RWPE1 (cell line): ENCODE measurements at regions not wholly inside any gene's neighbourhood (a gene's known extent, or its start where the extent isn't known, plus 50 kb on each side); places are given as distances from the start of the nearest gene placed in this dataset.
A peak's percentile ranks its signal among the peaks of the same experiment; 100 is the strongest.
"Not testable (repeated sequence)": the region's sequence is repeated elsewhere in the genome, so short reads cannot be mapped to it uniquely, and the experiment has no call there.

Experiments used
- CTCF ChIA-PET: fragments of 350-600 bp; sonication (Branson Sonifier 250); formaldehyde crosslinking; extraction: SDS; loops from one replicate; lab custom pipeline; 2021; lab: Yijun Ruan, JAX
- POLR2A ChIA-PET: fragments of 400-600 bp; formaldehyde crosslinking; extraction: SDS; loops from one replicate; lab custom pipeline; 2020; ENCODE audit warnings: antibody characterized with exemption; ENCODE audit not compliant: low non-redundant PET; lab: Yijun Ruan, JAX
- DNase-seq: peaks from one replicate; pipeline ENCODE4 v3.0.0; 2012; ENCODE audit warnings: low spot score
- H3K27ac ChIP-seq: fragments of 450-650 bp; 2 replicates; pipeline ENCODE4 v1.5.1; 2017
- CTCF ChIP-seq: fragments of 450-650 bp; conservative IDR thresholded peaks from 2 replicates; pipeline ENCODE4 v1.5.1; 2017; ENCODE audit warnings: low read depth, mild to moderate bottlenecking

- TF ChIP-seq CTCF = peak; percentile 15; the same call in 1 of the 2 replicates
- no peak overlapping the region for H3K27ac ChIP-seq
- CTCF ChIA-PET = no interaction called here
- no peak for DNase-seq
- POLR2A ChIA-PET = no interaction called here
Measured at GRCh38 chr18:14978962-14979535, 231.1 kb downstream of the ANKRD30B start.

DNA sequence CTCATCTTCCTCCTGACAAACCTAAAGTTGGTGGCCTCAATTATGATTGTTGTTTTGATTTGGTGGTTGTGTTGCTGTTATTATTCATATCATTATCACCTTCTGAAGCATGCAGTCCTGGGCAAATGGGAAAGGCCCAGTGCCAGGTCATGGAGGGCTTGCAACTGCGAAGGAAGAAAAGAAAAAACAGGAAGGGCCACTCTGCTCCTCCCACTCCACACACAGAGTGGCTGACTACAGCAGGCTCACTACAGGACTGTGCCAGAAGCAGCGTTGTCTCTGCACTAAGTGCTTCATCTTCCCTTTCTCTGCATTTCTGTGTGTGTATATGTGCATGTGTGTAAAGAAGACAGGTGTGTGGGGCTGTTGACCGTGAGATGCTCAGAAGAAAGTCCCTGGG, 231.9 kb downstream of the ANKRD30B start:
- DNase-seq = no peak
- no peak overlapping the region for H3K27ac ChIP-seq
- ChIA-PET CTCF (no interaction called here), POLR2A (no interaction called here)
- no peak for TF ChIP-seq CTCF

DNA sequence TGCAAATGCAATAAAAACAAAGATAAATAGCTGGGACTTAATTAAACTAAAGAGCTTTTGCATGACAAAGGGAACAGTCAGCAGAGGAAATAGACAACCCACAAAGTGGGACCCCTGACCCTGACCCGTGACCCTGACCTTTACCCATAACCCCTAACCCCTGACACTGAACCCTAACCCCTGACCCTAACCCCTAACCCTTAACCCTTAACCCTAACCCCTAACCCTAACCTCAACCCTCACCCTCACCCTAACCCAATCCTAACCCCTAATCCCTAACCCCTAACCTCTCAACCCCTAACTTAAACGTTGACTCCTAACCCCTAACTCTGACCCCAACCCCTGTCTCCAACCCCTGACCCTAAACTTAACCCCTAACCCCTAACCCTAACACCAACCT, 236.6 kb downstream of the ANKRD30B start:
- POLR2A ChIA-PET, DNase-seq, H3K27ac ChIP-seq, CTCF ChIA-PET: not testable (repeated sequence)

DNA sequence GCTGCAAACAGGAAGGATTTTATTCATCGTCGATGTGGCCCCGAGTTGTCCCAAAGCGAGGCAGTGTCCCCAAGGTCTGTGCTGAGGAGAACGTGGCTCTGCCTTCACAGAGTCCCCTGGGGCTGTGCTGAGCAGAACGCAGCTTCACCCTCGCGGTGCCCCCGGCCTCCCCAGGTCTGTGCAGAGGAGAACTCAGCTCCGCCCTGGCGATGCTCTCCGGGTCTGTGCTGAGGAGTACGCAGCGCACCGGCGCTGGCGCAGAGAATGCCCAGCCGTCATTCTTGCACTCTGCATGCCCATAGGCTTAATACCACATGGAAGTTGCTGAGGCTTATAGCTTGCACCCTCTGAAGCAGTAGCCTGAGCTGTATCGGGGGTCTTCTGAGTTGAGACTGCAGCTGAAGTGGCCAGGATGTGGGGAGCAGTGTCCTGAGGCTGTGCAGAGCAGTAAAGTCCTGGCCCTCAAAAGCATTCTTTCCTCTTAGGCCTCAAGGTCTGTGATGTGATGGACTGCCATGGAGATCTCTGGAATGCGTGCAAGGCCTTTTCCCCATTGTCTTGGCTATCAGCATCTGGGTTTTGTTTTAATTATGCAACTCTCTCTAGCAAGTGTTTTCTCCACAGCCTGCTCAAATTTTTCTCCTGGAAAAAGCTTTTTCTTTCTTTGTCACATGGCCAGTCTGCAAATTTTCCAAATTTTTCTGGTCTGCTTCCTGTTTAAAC, 237.5 kb downstream of the ANKRD30B start:
- DNase-seq, CTCF ChIA-PET, H3K27ac ChIP-seq, POLR2A ChIA-PET: not testable (repeated sequence)

DNA sequence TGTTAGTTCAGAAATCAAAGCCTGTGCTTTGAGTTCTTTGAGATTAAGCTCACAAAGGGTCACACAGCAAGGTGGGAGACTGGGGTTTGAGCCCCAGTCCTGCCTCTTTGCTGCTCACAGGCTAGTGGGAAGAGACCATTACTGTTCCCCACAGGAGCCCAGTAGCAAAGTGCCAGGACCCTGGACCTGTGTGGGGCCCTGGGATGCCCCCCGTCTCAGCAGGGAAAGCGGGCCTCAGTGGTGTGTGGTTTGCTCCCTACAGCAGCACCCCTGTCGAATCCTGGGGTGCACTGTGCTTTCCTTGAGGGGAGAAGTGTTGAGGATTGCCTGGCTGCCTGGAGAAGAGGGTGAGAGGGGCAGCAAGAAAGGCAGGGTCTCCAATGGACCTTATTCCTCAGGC, 239.4 kb downstream of the ANKRD30B start:
- CTCF ChIA-PET, POLR2A ChIA-PET: not testable (repeated sequence)

GRCh38 chr18:14987960-14988710, 240.2 kb downstream of the ANKRD30B start:
- H3K27ac ChIP-seq, POLR2A ChIA-PET, CTCF ChIA-PET, DNase-seq: not testable (repeated sequence)

More for the DNA sequence above, 239.4 kb downstream of the ANKRD30B start:
- not testable (repeated sequence) for H3K27ac ChIP-seq, DNase-seq

GRCh38 chr18:14989569-14989968, 241.6 kb downstream of the ANKRD30B start:
- H3K27ac ChIP-seq, POLR2A ChIA-PET, DNase-seq, CTCF ChIA-PET: not testable (repeated sequence)

GRCh38 chr18:14991934-14992445, 244.0 kb downstream of the ANKRD30B start:
- CTCF ChIA-PET, POLR2A ChIA-PET, H3K27ac ChIP-seq, DNase-seq: not testable (repeated sequence)

- CTCF ChIA-PET, DNase-seq, H3K27ac ChIP-seq, POLR2A ChIA-PET: not testable (repeated sequence)
Measured at GRCh38 chr18:14992758-14993157, 244.8 kb downstream of the ANKRD30B start.

DNA sequence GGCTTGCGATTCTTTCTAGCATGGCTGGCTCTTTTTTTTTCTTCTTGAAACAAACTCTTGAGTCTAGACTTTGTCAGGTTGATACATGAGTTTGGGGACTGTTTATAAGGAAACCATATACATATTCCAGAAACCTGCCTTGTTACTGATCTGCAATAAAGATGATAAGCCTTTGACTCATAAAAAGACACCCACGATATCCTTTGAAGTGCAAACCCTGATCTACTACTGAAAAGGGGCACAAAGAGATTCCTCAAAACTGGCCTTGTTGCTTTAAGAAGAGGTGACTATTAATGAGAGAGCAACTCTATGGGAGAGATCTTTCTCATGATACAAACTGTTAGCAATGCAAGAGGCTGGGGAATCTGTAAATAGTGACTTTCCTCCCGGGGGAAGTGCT, 247.1 kb downstream of the ANKRD30B start:
- POLR2A ChIA-PET, CTCF ChIA-PET, H3K27ac ChIP-seq, DNase-seq: not testable (repeated sequence)
